ENCODE measurements at regions not wholly inside any gene's neighbourhood (a gene's known extent, or its start where the extent isn't known, plus 50 kb on each side); places are given as distances from the start of the nearest gene placed in this dataset.

DNA sequence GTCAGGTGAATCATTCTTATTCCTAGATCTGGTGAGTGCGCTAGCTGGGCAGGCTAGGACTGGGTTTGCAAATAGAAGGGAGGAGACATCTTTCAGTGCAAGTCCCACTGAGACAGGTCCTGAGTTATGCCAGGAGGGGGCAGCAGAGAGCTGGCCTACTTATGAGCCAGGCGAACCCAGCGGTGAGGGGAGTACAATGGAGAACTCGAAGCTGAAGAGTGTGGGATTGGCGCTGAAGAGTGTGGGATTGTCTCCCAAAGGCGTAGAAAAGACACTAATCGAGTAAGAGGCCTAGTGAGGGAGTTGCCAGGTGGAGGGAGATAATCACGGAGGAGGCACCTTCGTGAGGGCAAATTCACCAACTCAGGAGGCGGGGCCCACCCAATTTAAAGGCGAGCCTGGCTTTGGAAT, 91.7 kb upstream of the CXorf66 start:
- Histone ChIP-seq H3K36me3 (no peaks in the 10 kb centered on the region), H3K9me3 (no peaks in the 10 kb centered on the region), H3K27ac (no peak overlapping the region), H3K27me3 (no peaks in the 10 kb centered on the region), H3K4me3 (no peak overlapping the region), H3K4me1 (no peaks in the 10 kb centered on the region)
- 27% methylated on average over 11 of the region's 11 CpGs; no CpG with 5 or more reads in 1 of the 2 donors for WGBS, 2 donors (ENCODE audit: low coverage in 1 of 2)
- in situ Hi-C loops (cut with MboI; ENCODE audit: low pct_ligation_motif_present in 1 of 4, low pct_unique_long_range_greater_than_20kb in 1 of 4, low sequenced_read_pairs in 3 of 4): no loop called here
- TF ChIP-seq POLR2A (IDR thresholded peaks at IDR 0.05): no peak
- TF ChIP-seq EP300 (IDR thresholded peaks at IDR 0.05; ENCODE audit: low read depth): no peak
- no peak for TF ChIP-seq POLR2AphosphoS5 (IDR thresholded peaks at IDR 0.05)
- peak; percentile 46 to 78 (median 61) for TF ChIP-seq CTCF (IDR thresholded peaks at IDR 0.05)
- intact Hi-C loops (cut with DNase I; ENCODE audit: low total_unique reads): loop anchor here (10.0 kb wide), 1 partner anchor 88 kb away; no protein-coding TSS in a partner anchor
- peak; percentile 67 for DNase-seq

- Histone ChIP-seq H3K9me3 (no peaks in the 10 kb centered on the region), H3K4me3 (no peak overlapping the region), H3K4me1 (no peaks in the 10 kb centered on the region), H3K36me3 (no peaks in the 10 kb centered on the region), H3K27ac (no peak overlapping the region), H3K27me3 (no peaks in the 10 kb centered on the region)
- TF ChIP-seq POLR2AphosphoS5 (IDR thresholded peaks at IDR 0.05): no peak
- no peak for TF ChIP-seq EP300 (IDR thresholded peaks at IDR 0.05; ENCODE audit: low read depth)
- no peak for TF ChIP-seq CTCF (IDR thresholded peaks at IDR 0.05)
- no peak for TF ChIP-seq POLR2A (IDR thresholded peaks at IDR 0.05)
- WGBS, 2 donors (ENCODE audit: low coverage in 1 of 2): 41% methylated on average over 5 of the region's 5 CpGs; no CpG with 5 or more reads in 1 of the 2 donors
- intact Hi-C loops (cut with DNase I; ENCODE audit: low total_unique reads): loop anchor here (10.0 kb wide), 1 partner anchor 91 kb away; no protein-coding TSS in a partner anchor
- no peak for DNase-seq
- in situ Hi-C loops (cut with MboI; ENCODE audit: low pct_ligation_motif_present in 1 of 4, low pct_unique_long_range_greater_than_20kb in 1 of 4, low sequenced_read_pairs in 3 of 4): no loop called here
Observed at GRCh38 chrX:140053846-140054245, 88.5 kb upstream of the CXorf66 start.

DNA sequence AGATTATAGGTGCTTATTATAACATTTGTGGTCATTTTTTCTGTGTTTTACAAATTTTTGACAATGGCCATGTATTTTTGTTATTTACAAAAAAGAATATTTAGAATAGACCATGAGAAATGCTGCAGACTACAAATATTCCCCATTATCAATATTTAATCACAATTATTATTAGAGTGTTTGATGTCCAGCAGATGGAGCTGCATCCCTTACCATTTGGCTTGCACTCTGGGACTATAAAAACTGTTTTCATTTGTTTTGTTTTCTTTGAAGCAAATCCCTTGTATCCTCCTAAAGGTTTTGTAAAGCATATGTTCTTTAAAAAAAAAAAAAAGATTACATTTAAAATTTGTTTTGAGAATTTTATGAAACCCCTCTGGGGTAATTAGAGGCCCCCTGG, 85.6 kb upstream of the CXorf66 start:
- intact Hi-C loops (cut with DNase I; ENCODE audit: low total_unique reads): loop anchor here (10.0 kb wide), 1 partner anchor 94 kb away; no protein-coding TSS in a partner anchor
- H3K27me3 ChIP-seq: no peaks in the 10 kb centered on the region
- no peak for DNase-seq
- H3K4me3 ChIP-seq: no peak overlapping the region
- H3K4me1 ChIP-seq: no peaks in the 10 kb centered on the region
- H3K27ac ChIP-seq: no peak overlapping the region
- in situ Hi-C loops (cut with MboI; ENCODE audit: low pct_ligation_motif_present in 1 of 4, low pct_unique_long_range_greater_than_20kb in 1 of 4, low sequenced_read_pairs in 3 of 4): no loop called here
- TF ChIP-seq CTCF (IDR thresholded peaks at IDR 0.05) (no peak), POLR2AphosphoS5 (IDR thresholded peaks at IDR 0.05) (no peak), POLR2A (IDR thresholded peaks at IDR 0.05) (no peak), EP300 (IDR thresholded peaks at IDR 0.05; ENCODE audit: low read depth) (no peak)
- no peaks in the 10 kb centered on the region for H3K9me3 ChIP-seq
- no peaks in the 10 kb centered on the region for H3K36me3 ChIP-seq

GRCh38 chrX:140040386-140040785, 75.1 kb upstream of the CXorf66 start:
- Histone ChIP-seq H3K4me3 (no peak overlapping the region), H3K9me3 (no peaks in the 10 kb centered on the region), H3K36me3 (no peaks in the 10 kb centered on the region), H3K27me3 (no peaks in the 10 kb centered on the region), H3K27ac (no peak overlapping the region), H3K4me1 (no peaks in the 10 kb centered on the region)
- intact Hi-C loops (cut with DNase I; ENCODE audit: low total_unique reads): no loop called here
- TF ChIP-seq CTCF (IDR thresholded peaks at IDR 0.05) (no peak), POLR2A (IDR thresholded peaks at IDR 0.05) (no peak), EP300 (IDR thresholded peaks at IDR 0.05; ENCODE audit: low read depth) (no peak), POLR2AphosphoS5 (IDR thresholded peaks at IDR 0.05) (no peak)
- in situ Hi-C loops (cut with MboI; ENCODE audit: low pct_ligation_motif_present in 1 of 4, low pct_unique_long_range_greater_than_20kb in 1 of 4, low sequenced_read_pairs in 3 of 4): no loop called here
- 55% methylated on average over 5 of the region's 5 CpGs; no CpG with 5 or more reads in 1 of the 2 donors for WGBS, 2 donors (ENCODE audit: low coverage in 1 of 2)
- DNase-seq: peak; percentile 14

Measured in transverse colon (tissue), 4 donors.